ENCODE measurements at regions not wholly inside any gene's neighbourhood (a gene's known extent, or its start where the extent isn't known, plus 50 kb on each side); places are given as distances from the start of the nearest gene placed in this dataset.

DNA sequence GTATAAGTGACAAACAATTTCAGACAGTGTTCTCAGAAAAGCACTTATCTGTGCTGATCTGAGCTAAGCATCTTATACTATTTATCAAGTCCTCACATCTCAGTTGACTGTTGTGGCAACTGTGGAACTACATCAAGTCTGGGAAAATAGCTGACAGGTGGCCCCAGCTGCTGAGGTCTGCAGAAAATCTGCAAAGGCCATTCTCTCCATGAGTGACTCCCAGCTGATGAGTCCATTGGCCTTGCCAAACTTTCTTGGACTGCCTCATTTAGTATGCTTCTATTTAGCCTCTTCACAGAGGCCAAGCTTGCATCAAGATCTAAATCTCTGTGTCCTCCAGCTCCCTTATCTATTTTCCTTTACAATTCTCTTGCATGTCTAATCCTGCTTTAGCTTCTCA, 174.5 kb upstream of the RBM19 start:
- H3K9me1 ChIP-seq (ENCODE audit: control insufficient read depth, insufficient read depth, low read length), result no peaks in the 10 kb centered on the region
- POLR2A ChIA-PET, result no interaction called here
- BruUV-seq (replicated peaks), result no TSS peak
- H4K20me1 ChIP-seq (replicated peaks; ENCODE audit: control insufficient read depth, insufficient read depth, low read length), result no peaks in the 10 kb centered on the region
- no peaks in the 10 kb centered on the region for H3K4me1 ChIP-seq (replicated peaks in 1 of 2; ENCODE audit: control insufficient read depth in 2 of 2, insufficient read depth in 2 of 2, low read length in 2 of 2)
- no peaks in the 10 kb centered on the region for H3K79me2 ChIP-seq (ENCODE audit: control insufficient read depth, insufficient read depth, low read length)
- H3K4me3 ChIP-seq, result no peak overlapping the region
- intact Hi-C loops (cut with micrococcal nuclease), result no loop called here
- H3K4me2 ChIP-seq (ENCODE audit: insufficient read depth, low read length), result no peak overlapping the region
- H3K27me3 ChIP-seq (ENCODE audit: control insufficient read depth in 2 of 2, insufficient read depth in 2 of 2, low read length in 2 of 2), result no peaks in the 10 kb centered on the region; a peak in 1 of 5 replicates
- in situ Hi-C loops (cut with MboI), result no loop called here
- H3K36me3 ChIP-seq (ENCODE audit: control insufficient read depth, insufficient read depth, low read length), result no peaks in the 10 kb centered on the region
- CTCF ChIA-PET (ENCODE audit: low intra/inter-chr PET ratio), result no interaction called here
- FAIRE-seq, result no peak
- H3K9ac ChIP-seq (ENCODE audit: insufficient read depth in 1 of 2, low read depth in 2 of 2, low read length in 2 of 2), result no peak overlapping the region
- no peak for DNase-seq (ENCODE audit: extremely low read depth in 1 of 4, low spot score in 3 of 4)
- ATAC-seq, result no peak
- no peak overlapping the region for H2AFZ ChIP-seq (ENCODE audit: low read depth, low read length)
- no peaks in the 10 kb centered on the region for H3K9me3 ChIP-seq (replicated peaks; ENCODE audit: control insufficient read depth, insufficient read depth, low read depth, low read length)
- no peak overlapping the region for H3K27ac ChIP-seq (ENCODE audit: extremely low read depth, low read depth, low read length)
- TF ChIP-seq TRIM28 (IDR thresholded peaks at IDR 0.05) (no peak), POLR2A (conservative IDR thresholded peaks at IDR 0.05) (no peak), ZNF583 (CRISPR knock-in tag; IDR thresholded peaks at IDR 0.05) (no peak), NFXL1 (CRISPR knock-in tag; IDR thresholded peaks at IDR 0.05) (no peak), CREB3L1 (IDR thresholded peaks at IDR 0.05; ENCODE audit: borderline replicate concordance, low read depth) (no peak), ILF3 (IDR thresholded peaks at IDR 0.05; ENCODE audit: borderline replicate concordance) (no peak), RHOXF2B (CRISPR knock-in tag; conservative IDR thresholded peaks at IDR 0.05) (no peak), SREBF1 (IDR thresholded peaks at IDR 0.05; ENCODE audit: borderline replicate concordance, low read depth, low read length) (no peak), ZNF79 (CRISPR knock-in tag; IDR thresholded peaks at IDR 0.05; ENCODE audit: low read depth) (no peak), SRSF3 (IDR thresholded peaks at IDR 0.05; ENCODE audit: insufficient read depth, low read length) (no peak), TOE1 (IDR thresholded peaks at IDR 0.05; ENCODE audit: borderline replicate concordance) (no peak), TOE1 (CRISPR knock-in tag; IDR thresholded peaks at IDR 0.05; ENCODE audit: borderline replicate concordance, low read depth) (no peak), CHCHD3 (CRISPR knock-in tag; IDR thresholded peaks at IDR 0.05) (no peak), DMBX1 (CRISPR knock-in tag; IDR thresholded peaks at IDR 0.05; ENCODE audit: borderline replicate concordance) (no peak), SMARCB1 (IDR thresholded peaks at IDR 0.05; ENCODE audit: insufficient read length, low read depth) (no peak), HNRNPH1 (optimal IDR thresholded peaks at IDR 0.05; ENCODE audit: low read depth, low read length) (no peak), MAFK (IDR thresholded peaks at IDR 0.05; ENCODE audit: low read length) (no peak), KDM4B (IDR thresholded peaks at IDR 0.05; ENCODE audit: borderline replicate concordance in 2 of 2, low read depth in 1 of 2) (no peak)
- TF ChIP-seq, protein P1, sequence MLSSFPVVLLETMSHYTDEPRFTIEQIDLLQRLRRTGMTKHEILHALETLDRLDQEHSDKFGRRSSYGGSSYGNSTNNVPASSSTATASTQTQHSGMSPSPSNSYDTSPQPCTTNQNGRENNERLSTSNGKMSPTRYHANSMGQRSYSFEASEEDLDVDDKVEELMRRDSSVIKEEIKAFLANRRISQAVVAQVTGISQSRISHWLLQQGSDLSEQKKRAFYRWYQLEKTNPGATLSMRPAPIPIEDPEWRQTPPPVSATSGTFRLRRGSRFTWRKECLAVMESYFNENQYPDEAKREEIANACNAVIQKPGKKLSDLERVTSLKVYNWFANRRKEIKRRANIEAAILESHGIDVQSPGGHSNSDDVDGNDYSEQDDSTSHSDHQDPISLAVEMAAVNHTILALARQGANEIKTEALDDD (IDR thresholded peaks at IDR 0.05), result no peak
- TF ChIP-seq, protein P2, sequence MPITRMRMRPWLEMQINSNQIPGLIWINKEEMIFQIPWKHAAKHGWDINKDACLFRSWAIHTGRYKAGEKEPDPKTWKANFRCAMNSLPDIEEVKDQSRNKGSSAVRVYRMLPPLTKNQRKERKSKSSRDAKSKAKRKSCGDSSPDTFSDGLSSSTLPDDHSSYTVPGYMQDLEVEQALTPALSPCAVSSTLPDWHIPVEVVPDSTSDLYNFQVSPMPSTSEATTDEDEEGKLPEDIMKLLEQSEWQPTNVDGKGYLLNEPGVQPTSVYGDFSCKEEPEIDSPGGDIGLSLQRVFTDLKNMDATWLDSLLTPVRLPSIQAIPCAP (CRISPR knock-in tag; IDR thresholded peaks at IDR 0.05; ENCODE audit: borderline replicate concordance), result no peak
